HG03045 (cell line): ENCODE measurements at regions not wholly inside any gene's neighbourhood (a gene's known extent, or its start where the extent isn't known, plus 50 kb on each side); places are given as distances from the start of the nearest gene placed in this dataset.

Source experiments
- ATAC-seq: cut with Tn5 transposase; IDR thresholded peaks from one replicate; pipeline ENCODE4 v1.9.1; 2021; ENCODE audit warnings: mild to moderate bottlenecking, moderate library complexity; ENCODE audit not compliant: unreplicated experiment

- ATAC-seq = no peak
Measured at GRCh38 chr2:83584672-83585071, 874.4 kb downstream of the SUCLG1 start.

- no peak for ATAC-seq
Measured at GRCh38 chr2:83582589-83582988, 876.5 kb downstream of the SUCLG1 start.

- no peak for ATAC-seq
Measured at GRCh38 chr2:83579507-83579906, 879.6 kb downstream of the SUCLG1 start.

- no peak for ATAC-seq
Measured at GRCh38 chr2:83578405-83578804, 880.7 kb downstream of the SUCLG1 start.

- no peak for ATAC-seq
Measured at GRCh38 chr2:83574614-83575013, 884.5 kb downstream of the SUCLG1 start.

- no peak for ATAC-seq
Measured at GRCh38 chr2:83573060-83573459, 886.0 kb downstream of the SUCLG1 start.

GRCh38 chr2:83572400-83572799, 886.7 kb downstream of the SUCLG1 start:
- no peak for ATAC-seq

GRCh38 chr2:83567551-83567950, 891.5 kb downstream of the SUCLG1 start:
- no peak for ATAC-seq

GRCh38 chr2:83565626-83566025, 893.5 kb downstream of the SUCLG1 start:
- no peak for ATAC-seq

GRCh38 chr2:83565181-83565580, 893.9 kb downstream of the SUCLG1 start:
- ATAC-seq = no peak

GRCh38 chr2:83561592-83561991, 897.5 kb downstream of the SUCLG1 start:
- ATAC-seq = no peak

- ATAC-seq = no peak
Measured at GRCh38 chr2:83536556-83536955, 922.5 kb downstream of the SUCLG1 start.

- no peak for ATAC-seq
Measured at GRCh38 chr2:83534416-83534815, 924.7 kb downstream of the SUCLG1 start.

GRCh38 chr2:83531206-83531826, 927.8 kb downstream of the SUCLG1 start:
- ATAC-seq = no peak

GRCh38 chr2:83528767-83529166, 930.3 kb downstream of the SUCLG1 start:
- no peak for ATAC-seq

- no peak for ATAC-seq
Measured at GRCh38 chr2:83522891-83523493, 936.1 kb downstream of the SUCLG1 start.

- no peak for ATAC-seq
Measured at GRCh38 chr2:83517727-83518368, 941.2 kb downstream of the SUCLG1 start.

GRCh38 chr2:83516503-83516902, 942.6 kb downstream of the SUCLG1 start:
- no peak for ATAC-seq

GRCh38 chr2:83487451-83487850, 971.6 kb downstream of the SUCLG1 start:
- ATAC-seq = no peak

GRCh38 chr2:83481436-83481835, 977.6 kb downstream of the SUCLG1 start:
- ATAC-seq = no peak

GRCh38 chr2:83478037-83478436, 981.0 kb downstream of the SUCLG1 start:
- ATAC-seq = no peak

GRCh38 chr2:83475371-83475770, 983.7 kb downstream of the SUCLG1 start:
- no peak for ATAC-seq
